ENCODE measurements at regions not wholly inside any gene's neighbourhood (a gene's known extent, or its start where the extent isn't known, plus 50 kb on each side); places are given as distances from the start of the nearest gene placed in this dataset.

GRCh38 chr1:38444311-38444710, 397.7 kb upstream of the POU3F1 start:
- DNase-seq = no peak
- peaks cover 22% of the 10 kb centered on the region for H3K27me3 Mint-ChIP-seq (ENCODE audit: low read depth)
- H3K27ac Mint-ChIP-seq = no peak overlapping the region
- peaks cover 0 to 10% of the 10 kb centered on the region in 2 donors for H3K36me3 Mint-ChIP-seq (ENCODE audit: insufficient read depth in 2 of 2)
- H3K9me3 Mint-ChIP-seq = peaks cover 4 to 9% of the 10 kb centered on the region in 2 donors
- no peak overlapping the region for H3K4me3 Mint-ChIP-seq
- H3K4me1 Mint-ChIP-seq (ENCODE audit: low read depth) = no peaks in the 10 kb centered on the region
- ATAC-seq (replicated peaks in 1 of 2) = no peak

GRCh38 chr1:38440402-38440801, 393.8 kb upstream of the POU3F1 start:
- no peak overlapping the region for H3K4me3 Mint-ChIP-seq
- DNase-seq (no peak), ATAC-seq (replicated peaks in 1 of 2) (no peak)
- H3K4me1 Mint-ChIP-seq (ENCODE audit: low read depth) = no peaks in the 10 kb centered on the region
- H3K27ac Mint-ChIP-seq = no peak overlapping the region
- H3K27me3 Mint-ChIP-seq (ENCODE audit: low read depth) = no peaks in the 10 kb centered on the region
- H3K36me3 Mint-ChIP-seq (ENCODE audit: insufficient read depth in 2 of 2) = peaks cover 0 to 10% of the 10 kb centered on the region in 2 donors
- peaks cover 4 to 9% of the 10 kb centered on the region in 2 donors for H3K9me3 Mint-ChIP-seq

GRCh38 chr1:38436749-38437148, 390.2 kb upstream of the POU3F1 start:
- no peak for ATAC-seq (replicated peaks in 1 of 2)
- H3K4me3 Mint-ChIP-seq = no peak overlapping the region
- H3K9me3 Mint-ChIP-seq = peaks cover 3 to 6% of the 10 kb centered on the region in 2 donors
- peaks cover 2% of the 10 kb centered on the region for H3K27me3 Mint-ChIP-seq (ENCODE audit: low read depth)
- H3K36me3 Mint-ChIP-seq (ENCODE audit: insufficient read depth in 2 of 2) = peaks cover 0 to 10% of the 10 kb centered on the region in 2 donors
- no peak overlapping the region for H3K27ac Mint-ChIP-seq
- DNase-seq = no peak
- H3K4me1 Mint-ChIP-seq (ENCODE audit: low read depth) = no peaks in the 10 kb centered on the region

- H3K36me3 Mint-ChIP-seq (ENCODE audit: insufficient read depth in 2 of 2) = peaks cover 0 to 5% of the 10 kb centered on the region in 2 donors
- peaks cover 2 to 3% of the 10 kb centered on the region in 2 donors for H3K9me3 Mint-ChIP-seq
- H3K27ac Mint-ChIP-seq = no peak overlapping the region
- peaks cover 9% of the 10 kb centered on the region for H3K27me3 Mint-ChIP-seq (ENCODE audit: low read depth)
- H3K4me3 Mint-ChIP-seq = no peak overlapping the region
- no peaks in the 10 kb centered on the region for H3K4me1 Mint-ChIP-seq (ENCODE audit: low read depth)
- ATAC-seq (replicated peaks in 1 of 2) (no peak), DNase-seq (no peak)
Observed at GRCh38 chr1:38436006-38436405, 389.4 kb upstream of the POU3F1 start.

GRCh38 chr1:38433084-38433722, 386.6 kb upstream of the POU3F1 start:
- Mint-ChIP-seq H3K27me3 (ENCODE audit: low read depth) (peaks cover 15% of the 10 kb centered on the region), H3K4me1 (ENCODE audit: low read depth) (no peaks in the 10 kb centered on the region), H3K4me3 (no peak overlapping the region), H3K9me3 (no peaks in the 10 kb centered on the region), H3K36me3 (ENCODE audit: insufficient read depth in 2 of 2) (no peaks in the 10 kb centered on the region), H3K27ac (no peak overlapping the region)
- no peak for DNase-seq
- no peak for ATAC-seq (replicated peaks in 1 of 2)

GRCh38 chr1:38431535-38432376, 385.2 kb upstream of the POU3F1 start:
- Mint-ChIP-seq H3K27me3 (ENCODE audit: low read depth) (peaks cover 15% of the 10 kb centered on the region), H3K4me3 (no peak overlapping the region), H3K9me3 (no peaks in the 10 kb centered on the region), H3K27ac (no peak overlapping the region), H3K4me1 (ENCODE audit: low read depth) (no peaks in the 10 kb centered on the region), H3K36me3 (ENCODE audit: insufficient read depth in 2 of 2) (no peaks in the 10 kb centered on the region)
- DNase-seq = no peak
- ATAC-seq (replicated peaks in 1 of 2) = no peak

- Mint-ChIP-seq H3K27me3 (ENCODE audit: low read depth) (peaks cover 23% of the 10 kb centered on the region), H3K9me3 (no peaks in the 10 kb centered on the region), H3K36me3 (ENCODE audit: insufficient read depth in 2 of 2) (no peaks in the 10 kb centered on the region), H3K4me1 (ENCODE audit: low read depth) (no peaks in the 10 kb centered on the region), H3K4me3 (no peak overlapping the region), H3K27ac (no peak overlapping the region)
- DNase-seq (no peak), ATAC-seq (replicated peaks in 1 of 2) (no peak)
Observed at GRCh38 chr1:38430949-38431348, 384.4 kb upstream of the POU3F1 start.

GRCh38 chr1:38424677-38425076, 378.1 kb upstream of the POU3F1 start:
- DNase-seq = no peak
- Mint-ChIP-seq H3K4me1 (ENCODE audit: low read depth) (no peaks in the 10 kb centered on the region), H3K27ac (no peak overlapping the region), H3K27me3 (ENCODE audit: low read depth) (peaks cover 27% of the 10 kb centered on the region), H3K36me3 (ENCODE audit: insufficient read depth in 2 of 2) (peaks cover 0 to 1% of the 10 kb centered on the region in 2 donors), H3K4me3 (no peak overlapping the region), H3K9me3 (peaks cover 1 to 3% of the 10 kb centered on the region in 2 donors)
- no peak for ATAC-seq (replicated peaks in 1 of 2)

GRCh38 chr1:38420666-38421065, 374.1 kb upstream of the POU3F1 start:
- H3K4me3 Mint-ChIP-seq = no peak overlapping the region
- DNase-seq = no peak
- peaks cover 3 to 4% of the 10 kb centered on the region in 2 donors for H3K9me3 Mint-ChIP-seq
- H3K4me1 Mint-ChIP-seq (ENCODE audit: low read depth) = no peaks in the 10 kb centered on the region
- peaks cover 1 to 2% of the 10 kb centered on the region in 2 donors for H3K36me3 Mint-ChIP-seq (ENCODE audit: insufficient read depth in 2 of 2)
- H3K27ac Mint-ChIP-seq = no peak overlapping the region
- ATAC-seq (replicated peaks in 1 of 2) = no peak
- H3K27me3 Mint-ChIP-seq (ENCODE audit: low read depth) = peaks cover 25% of the 10 kb centered on the region

- Mint-ChIP-seq H3K27me3 (ENCODE audit: low read depth) (peaks cover 16% of the 10 kb centered on the region), H3K27ac (no peak overlapping the region), H3K4me1 (ENCODE audit: low read depth) (no peaks in the 10 kb centered on the region), H3K4me3 (no peak overlapping the region), H3K36me3 (ENCODE audit: insufficient read depth in 2 of 2) (peaks cover 1 to 2% of the 10 kb centered on the region in 2 donors), H3K9me3 (peaks cover 4 to 6% of the 10 kb centered on the region in 2 donors)
- DNase-seq = no peak
- ATAC-seq (replicated peaks in 1 of 2) = no peak
Observed at GRCh38 chr1:38418195-38419030, 371.8 kb upstream of the POU3F1 start.

- ATAC-seq (replicated peaks in 1 of 2) = no peak
Observed at GRCh38 chr1:38403667-38404066, 357.1 kb upstream of the POU3F1 start.

GRCh38 chr1:38402230-38402815, 355.7 kb upstream of the POU3F1 start:
- H3K4me3 Mint-ChIP-seq = no peak overlapping the region
- peaks cover 13% of the 10 kb centered on the region for H3K27me3 Mint-ChIP-seq (ENCODE audit: low read depth)
- DNase-seq = no peak
- peaks cover 4 to 5% of the 10 kb centered on the region in 2 donors for H3K36me3 Mint-ChIP-seq (ENCODE audit: insufficient read depth in 2 of 2)
- H3K9me3 Mint-ChIP-seq = peaks cover 2 to 13% of the 10 kb centered on the region in 2 donors
- no peak for ATAC-seq (replicated peaks in 1 of 2)
- no peaks in the 10 kb centered on the region for H3K4me1 Mint-ChIP-seq (ENCODE audit: low read depth)
- no peak overlapping the region for H3K27ac Mint-ChIP-seq

More at GRCh38 chr1:38403667-38404066, 357.1 kb upstream of the POU3F1 start:
- H3K36me3 Mint-ChIP-seq (ENCODE audit: insufficient read depth in 2 of 2) = peaks cover 2 to 4% of the 10 kb centered on the region in 2 donors
- H3K4me3 Mint-ChIP-seq = no peak overlapping the region
- H3K27ac Mint-ChIP-seq = no peak overlapping the region
- peaks cover 16% of the 10 kb centered on the region for H3K27me3 Mint-ChIP-seq (ENCODE audit: low read depth)
- H3K4me1 Mint-ChIP-seq (ENCODE audit: low read depth) = no peaks in the 10 kb centered on the region
- peaks cover 2 to 13% of the 10 kb centered on the region in 2 donors for H3K9me3 Mint-ChIP-seq
- no peak for DNase-seq

Data from activated T-cell treated with anti-CD3 and anti-CD28 coated beads, Interleukin-2, amount 50 U/mL, for 72 hours (primary cell).